GM12875 (cell line): ENCODE measurements at regions not wholly inside any gene's neighbourhood (a gene's known extent, or its start where the extent isn't known, plus 50 kb on each side); places are given as distances from the start of the nearest gene placed in this dataset.

ENCODE experiments used
- H3K4me3 ChIP-seq: one replicate; pipeline ENCODE4 v1.5.1; 2011; ENCODE audit warnings: low read depth, low read length, control low read depth
- CTCF ChIP-seq: IDR thresholded peaks from 2 replicates; pipeline ENCODE4 v1.5.1; 2011; ENCODE audit warnings: low read depth, mild to moderate bottlenecking, control low read depth, inconsistent platforms, low read length, moderate library complexity, borderline replicate concordance; ENCODE audit not compliant: insufficient read depth

DNA sequence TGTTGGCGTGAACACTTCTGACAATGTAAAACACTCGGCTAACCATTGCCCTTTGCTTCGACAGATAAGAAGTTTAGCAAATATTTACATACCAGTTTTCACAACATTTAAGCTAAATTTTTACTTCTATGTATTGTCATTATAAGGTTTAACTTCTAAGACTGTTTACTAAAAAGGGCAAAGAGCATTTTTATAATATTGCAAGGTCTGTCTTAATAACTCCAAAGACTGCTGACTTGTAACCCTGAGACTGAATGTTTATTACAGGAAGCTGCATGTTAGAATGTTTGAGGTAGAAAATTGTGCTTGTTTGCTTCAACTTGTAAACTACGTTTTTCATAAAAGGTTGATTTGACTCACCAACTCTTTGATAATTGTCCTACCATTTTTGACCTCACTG is 213.2 kb upstream of the RPS6KA3 start:
- no peak overlapping the region for H3K4me3 ChIP-seq
- no peak for TF ChIP-seq CTCF

DNA sequence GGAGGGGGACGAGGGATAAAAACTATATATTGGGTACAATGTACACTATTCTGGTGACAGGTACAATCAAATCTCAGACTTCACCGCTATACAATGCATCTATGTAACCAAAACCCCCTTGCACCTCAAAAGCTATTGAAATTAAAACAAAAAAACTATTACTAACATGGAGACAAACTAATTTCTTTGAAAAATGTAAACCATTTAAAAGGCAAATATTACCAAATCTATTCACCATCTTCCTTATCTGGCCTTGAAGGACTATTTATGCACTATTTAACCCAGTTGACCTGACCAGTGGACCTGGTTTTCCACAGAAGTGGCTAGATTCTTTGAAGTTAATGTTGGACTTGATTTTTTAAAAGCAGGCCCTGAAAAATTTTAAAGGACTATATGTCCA is 212.3 kb upstream of the RPS6KA3 start:
- no peak overlapping the region for H3K4me3 ChIP-seq
- TF ChIP-seq CTCF: no peak

GRCh38 chrX:20477836-20478524 is 211.3 kb upstream of the RPS6KA3 start:
- H3K4me3 ChIP-seq: no peak overlapping the region
- TF ChIP-seq CTCF: no peak

- TF ChIP-seq CTCF: no peak
- no peak overlapping the region for H3K4me3 ChIP-seq
These were observed 210.5 kb upstream of the RPS6KA3 start for GRCh38 chrX:20477219-20477618.

DNA sequence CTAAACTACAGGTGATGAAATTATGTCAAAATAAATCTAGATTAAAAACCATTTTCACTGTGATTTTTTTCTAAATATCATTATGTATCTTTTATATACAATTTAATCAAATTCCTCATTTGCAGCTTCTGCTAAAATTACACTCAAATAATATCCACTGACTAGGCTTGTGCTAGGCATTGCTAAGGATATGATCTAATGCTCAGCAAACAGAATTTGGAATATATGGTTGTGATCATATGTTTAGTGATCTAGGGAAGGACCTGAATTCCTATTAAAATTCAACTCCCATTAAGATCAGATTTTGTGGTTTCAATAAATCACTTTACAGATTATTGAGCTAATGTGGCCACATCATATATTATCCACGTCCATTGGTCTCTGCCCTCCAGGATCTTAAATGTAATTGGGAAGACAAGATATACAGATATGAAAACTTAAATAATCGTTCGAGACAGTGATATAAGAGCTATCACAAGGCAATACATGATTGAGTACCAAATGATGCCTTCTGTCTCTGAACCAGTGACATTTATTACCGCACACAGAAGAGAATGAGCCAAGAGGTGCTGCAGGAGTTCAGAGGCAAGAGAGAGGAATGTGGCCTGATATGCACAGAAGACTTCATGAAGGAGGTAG is 206.0 kb upstream of the RPS6KA3 start:
- no peak overlapping the region for H3K4me3 ChIP-seq
- TF ChIP-seq CTCF: no peak

- H3K4me3 ChIP-seq: no peak overlapping the region
- TF ChIP-seq CTCF: no peak
These were observed 205.4 kb upstream of the RPS6KA3 start for GRCh38 chrX:20472148-20472547.

DNA sequence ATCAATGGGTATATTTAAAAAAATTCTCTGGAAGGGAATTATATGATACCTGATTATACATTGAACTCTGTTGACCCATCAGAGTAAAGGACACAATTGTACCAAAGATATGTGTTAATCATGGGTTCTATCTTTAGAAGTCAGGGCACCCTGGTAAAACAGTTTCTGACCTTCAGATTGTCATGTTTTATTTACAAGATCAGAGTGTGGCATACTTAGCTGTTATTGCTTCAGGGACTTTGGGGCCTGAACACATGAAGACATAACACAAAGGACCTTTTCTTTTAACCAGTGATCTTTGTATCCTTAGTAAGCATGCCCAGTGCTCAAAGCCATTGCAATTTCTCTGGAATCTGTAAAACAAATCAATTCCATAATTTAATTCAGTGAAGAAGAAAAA is 204.8 kb upstream of the RPS6KA3 start:
- H3K4me3 ChIP-seq: no peak overlapping the region
- no peak for TF ChIP-seq CTCF
